HEK293 (cell line): ENCODE measurements at regions not wholly inside any gene's neighbourhood (a gene's known extent, or its start where the extent isn't known, plus 50 kb on each side); places are given as distances from the start of the nearest gene placed in this dataset.

Experiments
- CTCF ChIA-PET: fragments of 350-600 bp; formaldehyde crosslinking; extraction: SDS; loops from one replicate; lab custom pipeline; 2021; ENCODE audit warnings: antibody characterized with exemption; lab: Yijun Ruan, JAX
- POLR2A ChIA-PET: fragments of 300-600 bp; formaldehyde crosslinking; extraction: SDS; loops from one replicate; lab custom pipeline; 2020; ENCODE audit warnings: antibody characterized with exemption, inconsistent platforms; lab: Yijun Ruan, JAX
- H3K27ac ChIP-seq: fragments of 200-500 bp; sonication (Bioruptor generic); 2 replicates; pipeline ENCODE4 v1.5.1; 2014; ENCODE audit warnings: low read depth, low read length, control low read depth, inconsistent platforms; ENCODE audit errors: extremely low read depth
- H3K36me3 ChIP-seq, 2 experiments: fragments of 200-500 bp in 1 of 2; sonication (Bioruptor generic) in 1 of 2; 1 replicate in 1 of 2; 2 replicates in 1 of 2; pipeline ENCODE4 v1.5.1; 2014 to 2017; ENCODE audit warnings: inconsistent platforms in 2 of 2, low read length in 2 of 2; ENCODE audit not compliant: control insufficient read depth in 2 of 2, insufficient read depth in 1 of 2
- H3K4me1 ChIP-seq: fragments of 200-500 bp; sonication (Bioruptor generic); 2 replicates; pipeline ENCODE4 v1.5.1; 2014; ENCODE audit warnings: mild to moderate bottlenecking, low read length, inconsistent platforms; ENCODE audit not compliant: control insufficient read depth, insufficient read depth
- H3K4me3 ChIP-seq: 2 replicates; pipeline ENCODE4 v1.5.1; 2011; ENCODE audit warnings: low read depth, mild to moderate bottlenecking, control low read depth, low read length, moderate library complexity
- H3K9me3 ChIP-seq: fragments of 200-500 bp; sonication (Bioruptor generic); 2 replicates; pipeline ENCODE4 v1.5.1; 2014; ENCODE audit warnings: low read depth, low read length, inconsistent platforms; ENCODE audit not compliant: control insufficient read depth, insufficient read depth
- BCL11B ChIP-seq: fragments of 450-650 bp; formaldehyde crosslinking; IDR thresholded peaks from 2 replicates; pipeline ENCODE4 v1.5.1; 2016; ENCODE audit warnings: low read depth, missing biosample characterization, missing genetic modification characterization
- HOXD13 ChIP-seq: sonication (generic); formaldehyde crosslinking; IDR thresholded peaks from 2 replicates; pipeline ENCODE4 v1.8.0; 2022; ENCODE audit warnings: missing genetic modification reagents, borderline replicate concordance
- KLF1 ChIP-seq: fragments of 450-650 bp; formaldehyde crosslinking; IDR thresholded peaks from 2 replicates; pipeline ENCODE4 v1.5.1; 2016; ENCODE audit warnings: missing biosample characterization, missing genetic modification characterization
- MYNN ChIP-seq: fragments of 450-650 bp; formaldehyde crosslinking; IDR thresholded peaks from 2 replicates; pipeline ENCODE4 v1.5.1; 2016; ENCODE audit warnings: missing biosample characterization, missing genetic modification characterization, borderline replicate concordance
- OVOL3 ChIP-seq: fragments of 450-650 bp; formaldehyde crosslinking; IDR thresholded peaks from 2 replicates; pipeline ENCODE4 v1.5.1; 2016; ENCODE audit warnings: missing biosample characterization, missing genetic modification characterization
- SALL2 ChIP-seq: fragments of 450-650 bp; formaldehyde crosslinking; IDR thresholded peaks from 2 replicates; pipeline ENCODE4 v1.5.0; 2017; ENCODE audit warnings: missing biosample characterization, mild to moderate bottlenecking, missing genetic modification characterization, borderline replicate concordance
- TCF7L2 ChIP-seq: IDR thresholded peaks from 2 replicates; pipeline ENCODE4 v1.6.1; 2011; ENCODE audit warnings: low read depth, mild to moderate bottlenecking, inconsistent platforms, low read length, moderate library complexity, borderline replicate concordance
- ZBTB17 ChIP-seq: fragments of 450-650 bp; formaldehyde crosslinking; IDR thresholded peaks from 2 replicates; pipeline ENCODE4 v1.5.1; 2016; ENCODE audit warnings: missing biosample characterization, missing genetic modification characterization
- ZFP69B ChIP-seq: fragments of 450-650 bp; formaldehyde crosslinking; IDR thresholded peaks from 2 replicates; pipeline ENCODE4 v1.5.1; 2016; ENCODE audit warnings: missing biosample characterization, missing genetic modification characterization
- ZNF133 ChIP-seq: fragments of 450-650 bp; formaldehyde crosslinking; IDR thresholded peaks from 2 replicates; pipeline ENCODE4 v1.5.1; 2016; ENCODE audit warnings: missing biosample characterization, missing genetic modification characterization
- ZNF138 ChIP-seq: fragments of 450-650 bp; formaldehyde crosslinking; IDR thresholded peaks from 2 replicates; pipeline ENCODE4 v1.5.1; 2016; ENCODE audit warnings: missing biosample characterization, missing genetic modification characterization, borderline replicate concordance
- ZNF140 ChIP-seq: fragments of 450-650 bp; formaldehyde crosslinking; IDR thresholded peaks from 2 replicates; pipeline ENCODE4 v1.5.1; 2016; ENCODE audit warnings: missing biosample characterization, missing genetic modification characterization
- ZNF239 ChIP-seq: fragments of 450-650 bp; formaldehyde crosslinking; IDR thresholded peaks from 2 replicates; pipeline ENCODE4 v1.5.1; 2016; ENCODE audit warnings: missing biosample characterization, missing genetic modification characterization
- ZNF324 ChIP-seq: fragments of 450-650 bp; formaldehyde crosslinking; IDR thresholded peaks from 2 replicates; pipeline ENCODE4 v1.5.1; 2016; ENCODE audit warnings: missing biosample characterization, missing genetic modification characterization
- ZNF426 ChIP-seq: fragments of 450-650 bp; formaldehyde crosslinking; IDR thresholded peaks from 2 replicates; pipeline ENCODE4 v1.5.1; 2017; ENCODE audit warnings: missing biosample characterization, missing genetic modification characterization, mild to moderate bottlenecking, inconsistent platforms, moderate library complexity
- ZNF558 ChIP-seq: fragments of 450-650 bp; formaldehyde crosslinking; IDR thresholded peaks from 2 replicates; pipeline ENCODE4 v1.5.1; 2016; ENCODE audit warnings: missing biosample characterization, missing genetic modification characterization
- ZNF660 ChIP-seq: fragments of 450-650 bp; IDR thresholded peaks from 2 replicates; pipeline ENCODE4 v1.5.1; 2018; ENCODE audit warnings: missing biosample characterization, mild to moderate bottlenecking, missing genetic modification characterization
- ZSCAN30 ChIP-seq: fragments of 450-650 bp; IDR thresholded peaks from 2 replicates; pipeline ENCODE4 v1.5.1; 2018; ENCODE audit warnings: missing biosample characterization, mild to moderate bottlenecking, missing genetic modification characterization, moderate library complexity
- ZSCAN4 ChIP-seq: fragments of 450-650 bp; formaldehyde crosslinking; IDR thresholded peaks from 2 replicates; pipeline ENCODE4 v1.5.1; 2017; ENCODE audit warnings: missing biosample characterization, missing genetic modification characterization
- TF ChIP-seq, protein P1 (sequence below): fragments of 450-650 bp; formaldehyde crosslinking; IDR thresholded peaks from 2 replicates; pipeline ENCODE4 v1.5.1; 2016; ENCODE audit warnings: missing biosample characterization, missing genetic modification characterization
- TF ChIP-seq, protein P2 (sequence below): fragments of 450-650 bp; formaldehyde crosslinking; IDR thresholded peaks from 2 replicates; pipeline ENCODE4 v1.5.1; 2016; ENCODE audit warnings: missing biosample characterization, missing genetic modification characterization
- TF ChIP-seq, protein P3 (sequence below): fragments of 450-650 bp; formaldehyde crosslinking; IDR thresholded peaks from 2 replicates; pipeline ENCODE4 v1.5.1; 2016; ENCODE audit warnings: missing biosample characterization, missing genetic modification characterization
- TF ChIP-seq, protein P4 (sequence below): fragments of 450-650 bp; formaldehyde crosslinking; IDR thresholded peaks from 2 replicates; pipeline ENCODE4 v1.5.1; 2017; ENCODE audit warnings: missing biosample characterization, missing genetic modification characterization

GRCh38 chr18:52045946-52046675 is 293.9 kb upstream of the DCC start:
- no peaks in the 10 kb centered on the region for H3K36me3 ChIP-seq
- ChIA-PET POLR2A (no interaction called here), CTCF (no interaction called here)
- H3K4me3 ChIP-seq: no peak overlapping the region
- TF ChIP-seq ZBTB17 (tag by site-specific recombination): no peak
- no peak for TF ChIP-seq ZNF133 (tag by site-specific recombination)
- TF ChIP-seq ZSCAN30: no peak
- TF ChIP-seq ZNF138: no peak
- no peaks in the 10 kb centered on the region for H3K9me3 ChIP-seq
- no peaks in the 10 kb centered on the region for H3K4me1 ChIP-seq
- no peak overlapping the region for H3K27ac ChIP-seq

DNA sequence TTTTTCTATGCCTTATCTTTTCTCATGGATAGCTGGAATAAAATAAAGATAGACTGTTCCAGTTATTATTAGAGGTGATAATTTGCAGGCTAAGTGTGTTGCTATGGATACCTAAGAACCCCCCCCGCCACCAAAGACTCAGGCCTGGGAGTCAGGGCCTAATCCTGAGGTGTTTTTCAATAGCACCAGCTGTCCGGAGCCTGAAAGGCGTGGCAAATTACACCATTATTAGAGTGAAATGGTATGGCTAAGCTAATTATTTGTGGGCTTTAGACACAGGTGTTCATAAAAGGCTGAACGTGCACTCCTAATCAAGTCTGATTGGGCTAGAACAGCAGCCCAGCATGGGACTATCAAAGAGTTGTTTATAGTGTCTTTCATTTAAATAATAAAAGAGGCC is 293.2 kb upstream of the DCC start:
- H3K4me3 ChIP-seq: no peak overlapping the region
- no peaks in the 10 kb centered on the region for H3K9me3 ChIP-seq
- H3K4me1 ChIP-seq: no peaks in the 10 kb centered on the region
- ChIA-PET POLR2A (no interaction called here), CTCF (no interaction called here)
- no peaks in the 10 kb centered on the region for H3K36me3 ChIP-seq
- no peak overlapping the region for H3K27ac ChIP-seq
- TF ChIP-seq TCF7L2 (no peak), SALL2 (tag by site-specific recombination) (no peak), HOXD13 (CRISPR knock-in tag) (no peak), ZNF324 (tag by site-specific recombination) (no peak), ZFP69B (tag by site-specific recombination) (no peak), ZNF660 (no peak), KLF1 (tag by site-specific recombination) (no peak), MYNN (tag by site-specific recombination) (no peak), ZNF140 (tag by site-specific recombination) (no peak), ZNF426 (tag by site-specific recombination) (no peak), OVOL3 (no peak), ZSCAN4 (tag by site-specific recombination) (no peak), ZNF239 (no peak), BCL11B (tag by site-specific recombination) (no peak), ZNF558 (no peak)
- TF ChIP-seq, protein P1, sequence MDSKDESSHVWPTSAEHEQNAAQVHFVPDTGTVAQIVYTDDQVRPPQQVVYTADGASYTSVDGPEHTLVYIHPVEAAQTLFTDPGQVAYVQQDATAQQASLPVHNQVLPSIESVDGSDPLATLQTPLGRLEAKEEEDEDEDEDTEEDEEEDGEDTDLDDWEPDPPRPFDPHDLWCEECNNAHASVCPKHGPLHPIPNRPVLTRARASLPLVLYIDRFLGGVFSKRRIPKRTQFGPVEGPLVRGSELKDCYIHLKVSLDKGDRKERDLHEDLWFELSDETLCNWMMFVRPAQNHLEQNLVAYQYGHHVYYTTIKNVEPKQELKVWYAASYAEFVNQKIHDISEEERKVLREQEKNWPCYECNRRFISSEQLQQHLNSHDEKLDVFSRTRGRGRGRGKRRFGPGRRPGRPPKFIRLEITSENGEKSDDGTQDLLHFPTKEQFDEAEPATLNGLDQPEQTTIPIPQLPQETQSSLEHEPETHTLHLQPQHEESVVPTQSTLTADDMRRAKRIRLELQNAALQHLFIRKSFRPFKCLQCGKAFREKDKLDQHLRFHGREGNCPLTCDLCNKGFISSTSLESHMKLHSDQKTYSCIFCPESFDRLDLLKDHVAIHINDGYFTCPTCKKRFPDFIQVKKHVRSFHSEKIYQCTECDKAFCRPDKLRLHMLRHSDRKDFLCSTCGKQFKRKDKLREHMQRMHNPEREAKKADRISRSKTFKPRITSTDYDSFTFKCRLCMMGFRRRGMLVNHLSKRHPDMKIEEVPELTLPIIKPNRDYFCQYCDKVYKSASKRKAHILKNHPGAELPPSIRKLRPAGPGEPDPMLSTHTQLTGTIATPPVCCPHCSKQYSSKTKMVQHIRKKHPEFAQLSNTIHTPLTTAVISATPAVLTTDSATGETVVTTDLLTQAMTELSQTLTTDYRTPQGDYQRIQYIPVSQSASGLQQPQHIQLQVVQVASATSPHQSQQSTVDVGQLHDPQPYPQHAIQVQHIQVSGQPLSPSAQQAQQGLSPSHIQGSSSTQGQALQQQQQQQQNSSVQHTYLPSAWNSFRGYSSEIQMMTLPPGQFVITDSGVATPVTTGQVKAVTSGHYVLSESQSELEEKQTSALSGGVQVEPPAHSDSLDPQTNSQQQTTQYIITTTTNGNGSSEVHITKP (tag by site-specific recombination): no peak
- TF ChIP-seq, protein P2, sequence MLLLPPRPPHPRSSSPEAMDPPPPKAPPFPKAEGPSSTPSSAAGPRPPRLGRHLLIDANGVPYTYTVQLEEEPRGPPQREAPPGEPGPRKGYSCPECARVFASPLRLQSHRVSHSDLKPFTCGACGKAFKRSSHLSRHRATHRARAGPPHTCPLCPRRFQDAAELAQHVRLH (tag by site-specific recombination): no peak
- TF ChIP-seq, protein P3, sequence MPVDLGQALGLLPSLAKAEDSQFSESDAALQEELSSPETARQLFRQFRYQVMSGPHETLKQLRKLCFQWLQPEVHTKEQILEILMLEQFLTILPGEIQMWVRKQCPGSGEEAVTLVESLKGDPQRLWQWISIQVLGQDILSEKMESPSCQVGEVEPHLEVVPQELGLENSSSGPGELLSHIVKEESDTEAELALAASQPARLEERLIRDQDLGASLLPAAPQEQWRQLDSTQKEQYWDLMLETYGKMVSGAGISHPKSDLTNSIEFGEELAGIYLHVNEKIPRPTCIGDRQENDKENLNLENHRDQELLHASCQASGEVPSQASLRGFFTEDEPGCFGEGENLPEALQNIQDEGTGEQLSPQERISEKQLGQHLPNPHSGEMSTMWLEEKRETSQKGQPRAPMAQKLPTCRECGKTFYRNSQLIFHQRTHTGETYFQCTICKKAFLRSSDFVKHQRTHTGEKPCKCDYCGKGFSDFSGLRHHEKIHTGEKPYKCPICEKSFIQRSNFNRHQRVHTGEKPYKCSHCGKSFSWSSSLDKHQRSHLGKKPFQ (tag by site-specific recombination): no peak
- TF ChIP-seq, protein P4, sequence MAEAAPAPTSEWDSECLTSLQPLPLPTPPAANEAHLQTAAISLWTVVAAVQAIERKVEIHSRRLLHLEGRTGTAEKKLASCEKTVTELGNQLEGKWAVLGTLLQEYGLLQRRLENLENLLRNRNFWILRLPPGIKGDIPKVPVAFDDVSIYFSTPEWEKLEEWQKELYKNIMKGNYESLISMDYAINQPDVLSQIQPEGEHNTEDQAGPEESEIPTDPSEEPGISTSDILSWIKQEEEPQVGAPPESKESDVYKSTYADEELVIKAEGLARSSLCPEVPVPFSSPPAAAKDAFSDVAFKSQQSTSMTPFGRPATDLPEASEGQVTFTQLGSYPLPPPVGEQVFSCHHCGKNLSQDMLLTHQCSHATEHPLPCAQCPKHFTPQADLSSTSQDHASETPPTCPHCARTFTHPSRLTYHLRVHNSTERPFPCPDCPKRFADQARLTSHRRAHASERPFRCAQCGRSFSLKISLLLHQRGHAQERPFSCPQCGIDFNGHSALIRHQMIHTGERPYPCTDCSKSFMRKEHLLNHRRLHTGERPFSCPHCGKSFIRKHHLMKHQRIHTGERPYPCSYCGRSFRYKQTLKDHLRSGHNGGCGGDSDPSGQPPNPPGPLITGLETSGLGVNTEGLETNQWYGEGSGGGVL (tag by site-specific recombination): no peak
